SK-N-SH treated with all-trans-retinoic acid at 6 μM for 48 hours (cell line): ENCODE measurements at regions not wholly inside any gene's neighbourhood (a gene's known extent, or its start where the extent isn't known, plus 50 kb on each side); places are given as distances from the start of the nearest gene placed in this dataset.

Source experiments
- ATAC-seq: fragments of 200-7000 bp; cut with Tn5 transposase; 3 replicates; pipeline ENCODE4 v1.9.1; 2020; ENCODE audit warnings: mild to moderate bottlenecking, moderate library complexity
- ARNTL ChIP-seq: fragments of 450-650 bp; formaldehyde crosslinking; IDR thresholded peaks from 2 replicates; pipeline ENCODE4 v1.5.0; 2020; ENCODE audit warnings: low read depth, mild to moderate bottlenecking, moderate library complexity, borderline replicate concordance
- BACH2 ChIP-seq: fragments of 250-450 bp; sonication (Bioruptor Pico); IDR thresholded peaks from 2 replicates; pipeline ENCODE4 v1.9.0; 2021; ENCODE audit warnings: mild to moderate bottlenecking, borderline replicate concordance
- CREB5 ChIP-seq: fragments of 250-450 bp; sonication (Bioruptor Pico); IDR thresholded peaks from 2 replicates; pipeline ENCODE4 v1.5.1; 2020; ENCODE audit warnings: low read depth, mild to moderate bottlenecking, moderate library complexity
- CSDC2 ChIP-seq: fragments of 250-450 bp; sonication (Bioruptor Pico); IDR thresholded peaks from 2 replicates; pipeline ENCODE4 v1.5.0; 2020; ENCODE audit warnings: mild to moderate bottlenecking, moderate library complexity
- CSRNP3 ChIP-seq: fragments of 250-450 bp; sonication (Bioruptor Pico); IDR thresholded peaks from 2 replicates; pipeline ENCODE4 v1.5.1; 2021; ENCODE audit warnings: mild to moderate bottlenecking, moderate library complexity
- ESRRG ChIP-seq: fragments of 250-450 bp; sonication (Bioruptor Pico); IDR thresholded peaks from 2 replicates; pipeline ENCODE4 v1.6.1; 2021; ENCODE audit warnings: mild to moderate bottlenecking
- GLIS3 ChIP-seq: fragments of 250-450 bp; sonication (Bioruptor Pico); IDR thresholded peaks from 2 replicates; pipeline ENCODE4 v1.5.0; 2020; ENCODE audit warnings: mild to moderate bottlenecking, moderate library complexity
- ISL1 ChIP-seq: fragments of 250-450 bp; sonication (Bioruptor Pico); IDR thresholded peaks from 2 replicates; pipeline ENCODE4 v2.1.2; 2022; ENCODE audit warnings: mild to moderate bottlenecking, moderate library complexity
- OSR1 ChIP-seq: fragments of 250-450 bp; sonication (Bioruptor Pico); IDR thresholded peaks from 2 replicates; pipeline ENCODE4 v1.8.0; 2022; ENCODE audit warnings: moderate library complexity, mild to moderate bottlenecking, inconsistent platforms
- POU6F1 ChIP-seq: fragments of 250-450 bp; sonication (Bioruptor Pico); IDR thresholded peaks from 2 replicates; pipeline ENCODE4 v1.8.0; 2021; ENCODE audit warnings: low read depth, mild to moderate bottlenecking, moderate library complexity, borderline replicate concordance
- PPARA ChIP-seq: fragments of 250-450 bp; sonication (Bioruptor Pico); IDR thresholded peaks from 2 replicates; pipeline ENCODE4 v1.5.0; 2020; ENCODE audit warnings: mild to moderate bottlenecking, borderline replicate concordance
- RARB ChIP-seq: fragments of 250-450 bp; sonication (Bioruptor Pico); IDR thresholded peaks from 2 replicates; pipeline ENCODE4 v1.8.0; 2021; ENCODE audit warnings: mild to moderate bottlenecking, moderate library complexity
- SNAI2 ChIP-seq: fragments of 250-450 bp; sonication (Bioruptor Pico); IDR thresholded peaks from 2 replicates; pipeline ENCODE4 v1.5.0; 2020; ENCODE audit warnings: mild to moderate bottlenecking, moderate library complexity
- TCF4 ChIP-seq: fragments of 250-450 bp; sonication (Bioruptor Pico); IDR thresholded peaks from 2 replicates; pipeline ENCODE4 v1.8.0; 2021; ENCODE audit warnings: mild to moderate bottlenecking, moderate library complexity, borderline replicate concordance
- TOX ChIP-seq: fragments of 250-450 bp; sonication (Bioruptor Pico); IDR thresholded peaks from 2 replicates; pipeline ENCODE4 v1.8.0; 2021; ENCODE audit warnings: mild to moderate bottlenecking, moderate library complexity, borderline replicate concordance
- ZC3H10 ChIP-seq: fragments of 250-450 bp; sonication (Bioruptor Pico); IDR thresholded peaks from 2 replicates; pipeline ENCODE4 v1.5.1; 2021; ENCODE audit warnings: mild to moderate bottlenecking, moderate library complexity
- ZFP3 ChIP-seq: fragments of 250-450 bp; sonication (Bioruptor Pico); IDR thresholded peaks from 2 replicates; pipeline ENCODE4 v1.5.0; 2020; ENCODE audit warnings: mild to moderate bottlenecking, moderate library complexity
- ZFP30 ChIP-seq: fragments of 450-650 bp; formaldehyde crosslinking; IDR thresholded peaks from 2 replicates; pipeline ENCODE4 v1.5.0; 2022; ENCODE audit warnings: mild to moderate bottlenecking, moderate library complexity
- ZNF565 ChIP-seq: fragments of 450-650 bp; formaldehyde crosslinking; conservative IDR thresholded peaks from 2 replicates; pipeline ENCODE4 v1.5.0; 2020; ENCODE audit warnings: low read depth, mild to moderate bottlenecking, moderate library complexity
- ZNF70 ChIP-seq: fragments of 450-650 bp; formaldehyde crosslinking; IDR thresholded peaks from 2 replicates; pipeline ENCODE4 v1.5.0; 2020; ENCODE audit warnings: mild to moderate bottlenecking, moderate library complexity
- ZNF8 ChIP-seq: fragments of 450-650 bp; formaldehyde crosslinking; IDR thresholded peaks from 2 replicates; pipeline ENCODE4 v1.5.0; 2020; ENCODE audit warnings: mild to moderate bottlenecking, moderate library complexity

DNA sequence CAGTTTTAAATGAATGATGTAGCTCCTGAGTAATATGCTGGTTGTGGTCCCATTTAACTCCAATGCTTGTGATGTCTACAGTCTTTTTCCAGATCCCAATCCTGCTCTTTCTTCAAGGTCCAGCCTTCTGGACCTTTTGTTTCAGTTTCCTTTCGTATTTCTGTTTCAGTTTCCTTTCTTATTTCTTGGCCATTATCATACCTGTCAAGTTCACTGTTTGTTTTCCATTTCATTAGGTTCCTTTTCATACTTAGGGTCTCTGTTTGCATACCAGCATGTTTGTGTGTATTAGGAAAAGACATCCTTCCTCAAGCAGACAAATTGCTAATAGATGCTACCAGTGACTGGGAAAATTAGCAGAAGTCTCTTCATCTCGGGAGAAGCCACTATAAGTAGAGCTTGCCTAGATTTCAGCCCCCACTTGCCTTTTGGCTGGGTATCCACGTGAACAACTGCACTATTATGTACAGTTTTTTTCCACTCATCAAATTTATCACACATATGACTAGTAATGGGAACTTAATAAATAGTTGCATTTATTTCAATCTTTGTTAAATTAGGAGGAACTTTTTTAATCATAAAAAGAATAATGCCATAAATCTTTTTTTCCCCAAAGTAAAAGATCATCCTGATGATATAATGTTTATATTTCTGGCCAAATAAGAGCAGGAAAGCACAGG, 583.4 kb downstream of the BCKDHB start:
- no peak for ATAC-seq
- TF ChIP-seq ZNF8 (CRISPR knock-in tag) (no peak), OSR1 (CRISPR knock-in tag) (no peak), ISL1 (CRISPR knock-in tag) (no peak), BACH2 (CRISPR knock-in tag) (no peak), ZNF70 (CRISPR knock-in tag) (no peak), POU6F1 (CRISPR knock-in tag) (no peak), PPARA (CRISPR knock-in tag) (no peak)

- ATAC-seq = no peak
- TF ChIP-seq GLIS3 (CRISPR knock-in tag) = no peak
- no peak for TF ChIP-seq ZFP3 (CRISPR knock-in tag)
- TF ChIP-seq POU6F1 (CRISPR knock-in tag) = no peak
- TF ChIP-seq CSDC2 (CRISPR knock-in tag) = no peak
- TF ChIP-seq ZFP30 = no peak
- TF ChIP-seq BACH2 (CRISPR knock-in tag) = no peak
- no peak for TF ChIP-seq CREB5
- TF ChIP-seq ESRRG (CRISPR knock-in tag) = no peak
- no peak for TF ChIP-seq ZNF8 (CRISPR knock-in tag)
- no peak for TF ChIP-seq ISL1 (CRISPR knock-in tag)
- TF ChIP-seq RARB (CRISPR knock-in tag) = no peak
- TF ChIP-seq TCF4 (CRISPR knock-in tag) = no peak
- no peak for TF ChIP-seq ZNF70 (CRISPR knock-in tag)
- no peak for TF ChIP-seq ARNTL
- no peak for TF ChIP-seq ZC3H10
- no peak for TF ChIP-seq TOX (CRISPR knock-in tag)
- TF ChIP-seq ZNF565 (CRISPR knock-in tag) = no peak
- no peak for TF ChIP-seq SNAI2
- TF ChIP-seq CSRNP3 = no peak
- TF ChIP-seq, all 23 proteins: peak for 0
These were observed 573.5 kb downstream of the BCKDHB start for GRCh38 chr6:80679992-80680391.

DNA sequence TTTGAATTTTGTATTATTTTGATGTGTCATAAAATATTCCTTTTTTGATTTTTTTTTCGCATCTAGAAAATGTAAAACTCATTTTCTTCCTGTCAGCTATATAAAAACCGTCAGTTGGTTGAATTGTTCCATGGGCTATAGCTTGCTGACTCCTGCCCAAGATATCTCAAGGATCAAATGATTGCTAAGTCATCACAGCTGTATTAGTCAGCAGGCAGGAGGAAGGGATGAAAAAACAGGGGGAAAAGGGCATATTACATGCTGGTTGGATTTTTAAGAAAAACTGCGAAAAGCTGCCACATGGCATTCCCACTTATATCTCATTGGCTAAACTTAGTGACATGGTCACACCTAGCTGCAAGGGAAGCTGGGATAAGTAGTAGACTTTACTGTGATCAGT, 569.9 kb downstream of the BCKDHB start:
- ATAC-seq = no peak
- TF ChIP-seq TCF4 (CRISPR knock-in tag) (no peak), POU6F1 (CRISPR knock-in tag) (no peak), BACH2 (CRISPR knock-in tag) (no peak), TOX (CRISPR knock-in tag) (no peak), ISL1 (CRISPR knock-in tag) (no peak), ZC3H10 (no peak), PPARA (CRISPR knock-in tag) (no peak), ESRRG (CRISPR knock-in tag) (no peak), CREB5 (no peak), SNAI2 (no peak), ZFP30 (no peak), OSR1 (CRISPR knock-in tag) (no peak), ZNF565 (CRISPR knock-in tag) (no peak)
